HFF-Myc (cell line): ENCODE measurements at regions not wholly inside any gene's neighbourhood (a gene's known extent, or its start where the extent isn't known, plus 50 kb on each side); places are given as distances from the start of the nearest gene placed in this dataset.

Experiments used
- DNase-seq: peaks from one replicate; pipeline ENCODE4 v3.0.0-alpha.2; 2011; ENCODE audit warnings: low read depth; ENCODE audit errors: extremely low read depth
- H3K4me3 ChIP-seq: replicated peaks from 2 replicates; pipeline ENCODE4 v1.5.1; 2011; ENCODE audit warnings: low read depth, mild to moderate bottlenecking, control low read depth, low read length
- TF ChIP-seq, protein P1 (sequence below): IDR thresholded peaks from 2 replicates; pipeline ENCODE4 v1.5.1; 2012; ENCODE audit warnings: mild to moderate bottlenecking, low read depth, low read length, control low read depth; ENCODE audit errors: missing control alignments

GRCh38 chr7:106466867-106467266 is 182.1 kb upstream of the NAMPT start:
- no peak for DNase-seq

DNA sequence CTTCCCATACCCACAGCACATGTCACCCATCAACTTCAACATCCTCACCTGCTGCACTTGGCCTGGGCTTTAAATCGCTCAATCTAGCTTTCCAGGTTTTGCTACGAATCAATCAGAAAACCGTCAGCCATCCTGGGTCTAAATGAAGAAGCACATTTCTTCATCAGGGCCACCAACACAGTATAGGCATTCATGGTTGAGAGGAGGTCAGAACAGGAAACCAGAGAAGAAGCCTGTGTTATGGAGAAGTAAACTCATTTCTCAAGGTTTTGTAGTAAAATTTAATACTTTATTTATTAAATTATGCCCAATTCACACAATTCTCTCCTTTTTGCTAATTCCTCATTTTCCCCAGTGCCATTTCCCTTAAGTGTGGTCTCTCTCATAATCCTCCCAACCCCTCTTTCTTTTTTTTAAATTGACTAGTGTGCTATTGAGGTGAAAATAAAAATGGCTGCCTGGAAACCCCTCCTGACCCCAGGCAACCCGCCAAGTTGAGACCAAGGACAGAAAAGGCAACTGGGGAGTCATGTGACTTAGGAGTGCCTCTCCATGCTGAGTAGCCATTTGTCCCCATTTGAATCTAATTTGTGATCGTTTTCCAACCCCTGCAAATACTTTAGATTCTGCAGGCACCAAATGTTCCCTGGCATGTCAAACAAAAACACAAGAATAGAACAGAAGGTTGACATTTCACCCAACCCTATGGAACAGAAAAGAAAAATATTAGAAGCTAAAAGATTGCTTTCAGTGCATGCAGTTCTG is 181.1 kb upstream of the NAMPT start:
- TF ChIP-seq, protein P1, sequence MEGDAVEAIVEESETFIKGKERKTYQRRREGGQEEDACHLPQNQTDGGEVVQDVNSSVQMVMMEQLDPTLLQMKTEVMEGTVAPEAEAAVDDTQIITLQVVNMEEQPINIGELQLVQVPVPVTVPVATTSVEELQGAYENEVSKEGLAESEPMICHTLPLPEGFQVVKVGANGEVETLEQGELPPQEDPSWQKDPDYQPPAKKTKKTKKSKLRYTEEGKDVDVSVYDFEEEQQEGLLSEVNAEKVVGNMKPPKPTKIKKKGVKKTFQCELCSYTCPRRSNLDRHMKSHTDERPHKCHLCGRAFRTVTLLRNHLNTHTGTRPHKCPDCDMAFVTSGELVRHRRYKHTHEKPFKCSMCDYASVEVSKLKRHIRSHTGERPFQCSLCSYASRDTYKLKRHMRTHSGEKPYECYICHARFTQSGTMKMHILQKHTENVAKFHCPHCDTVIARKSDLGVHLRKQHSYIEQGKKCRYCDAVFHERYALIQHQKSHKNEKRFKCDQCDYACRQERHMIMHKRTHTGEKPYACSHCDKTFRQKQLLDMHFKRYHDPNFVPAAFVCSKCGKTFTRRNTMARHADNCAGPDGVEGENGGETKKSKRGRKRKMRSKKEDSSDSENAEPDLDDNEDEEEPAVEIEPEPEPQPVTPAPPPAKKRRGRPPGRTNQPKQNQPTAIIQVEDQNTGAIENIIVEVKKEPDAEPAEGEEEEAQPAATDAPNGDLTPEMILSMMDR: no peak
- no peak for DNase-seq
- no peak overlapping the region for H3K4me3 ChIP-seq

More at GRCh38 chr7:106466867-106467266, 182.1 kb upstream of the NAMPT start:
- TF ChIP-seq, protein P1: no peak
- no peak overlapping the region for H3K4me3 ChIP-seq

GRCh38 chr7:106464651-106465050 is 179.9 kb upstream of the NAMPT start:
- no peak overlapping the region for H3K4me3 ChIP-seq
- DNase-seq: no peak
- TF ChIP-seq, protein P1: no peak

DNA sequence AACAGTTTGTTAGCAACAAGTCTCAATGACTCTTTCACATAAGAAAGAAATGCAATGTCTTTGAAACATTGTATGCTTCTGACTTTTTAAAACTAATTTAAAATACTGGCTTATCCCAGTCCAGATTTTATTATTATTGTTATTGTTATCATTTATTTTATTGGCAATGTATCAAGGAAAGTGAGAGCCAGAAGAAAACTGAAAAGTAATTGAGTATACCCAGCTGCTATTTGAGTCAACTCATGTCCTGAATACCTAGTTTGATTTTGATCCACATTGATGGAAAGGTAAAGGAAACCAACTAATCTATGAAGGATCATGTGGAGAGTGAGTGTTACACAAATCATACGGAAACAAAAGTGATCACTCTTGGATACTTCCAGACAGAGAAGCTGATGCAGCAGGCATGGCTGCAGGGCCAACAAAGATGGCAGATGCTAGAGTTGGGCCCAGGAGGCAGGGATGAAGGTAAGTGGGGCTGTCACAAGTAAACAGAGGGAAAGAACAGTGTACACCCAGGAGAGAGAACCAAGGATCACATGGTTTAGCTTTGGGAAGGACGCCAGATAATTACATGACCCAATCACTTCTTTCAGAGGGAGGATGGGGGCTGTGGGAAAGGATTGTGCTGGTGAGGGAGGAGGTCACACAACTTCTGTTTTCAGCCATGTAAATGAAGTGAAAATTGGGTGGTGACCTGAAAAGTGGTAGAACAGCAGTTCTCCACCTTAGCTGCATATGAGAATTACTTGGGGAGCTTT is 179.2 kb upstream of the NAMPT start:
- H3K4me3 ChIP-seq: no peak overlapping the region
- no peak for DNase-seq
- TF ChIP-seq, protein P1: no peak

GRCh38 chr7:106462914-106463482 is 178.2 kb upstream of the NAMPT start:
- no peak overlapping the region for H3K4me3 ChIP-seq
- TF ChIP-seq, protein P1: no peak
- DNase-seq: no peak

DNA sequence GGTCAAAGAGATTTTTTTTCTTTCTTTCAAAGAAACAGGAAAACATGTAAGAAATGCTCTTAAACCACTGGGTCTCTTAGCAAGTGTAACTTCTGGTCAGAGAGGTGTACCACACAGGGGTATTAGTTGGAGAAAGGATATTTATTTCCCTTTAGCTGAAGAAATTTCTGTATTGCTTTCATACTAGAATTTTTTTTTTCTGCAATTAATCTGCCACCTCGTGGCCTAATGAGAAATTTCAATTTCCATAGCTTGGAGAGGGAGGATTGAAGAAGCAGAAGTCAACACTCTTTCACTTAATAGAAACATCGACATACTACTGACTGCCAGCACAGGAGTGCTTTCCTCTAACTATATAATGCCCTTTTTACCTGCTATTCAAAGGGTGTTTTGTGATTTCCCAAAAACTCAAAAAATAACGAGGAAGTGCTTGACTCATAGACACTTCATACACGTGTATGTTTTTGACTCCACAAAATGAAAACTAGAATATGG is 177.6 kb upstream of the NAMPT start:
- no peak for DNase-seq
- no peak overlapping the region for H3K4me3 ChIP-seq
- TF ChIP-seq, protein P1: peak; percentile 27
